Right atrium auricular region (tissue), 2 donors: ENCODE measurements at regions not wholly inside any gene's neighbourhood (a gene's known extent, or its start where the extent isn't known, plus 50 kb on each side); places are given as distances from the start of the nearest gene placed in this dataset.
A peak's percentile ranks its signal among the peaks of the same experiment; 100 is the strongest.
"Not testable (repeated sequence)": the region's sequence is repeated elsewhere in the genome, so short reads cannot be mapped to it uniquely, and the experiment has no call there.

ENCODE experiments used
- DNase-seq: peaks from one replicate; pipeline ENCODE4 v3.0.0-alpha.2; 2019; ENCODE audit warnings: low spot score
- H3K27ac ChIP-seq, 2 donors: fragments of 200-600 bp; sonication (generic); 1 replicate in 1 of 2; 2 replicates in 1 of 2; pipeline ENCODE4 v1.5.1; 2016 to 2019
- H3K27me3 ChIP-seq, 2 donors: fragments of 200-600 bp; sonication (generic); one replicate each; pipeline versions ENCODE4 v1.5.1 to v1.6.0; 2017 to 2019
- H3K36me3 ChIP-seq: fragments of 200-600 bp; sonication (generic); one replicate; pipeline ENCODE4 v1.5.1; 2016
- H3K4me1 ChIP-seq, 2 donors: fragments of 200-600 bp; sonication (generic); one replicate each; pipeline versions ENCODE4 v1.5.1 to v1.6.0; 2017 to 2019
- H3K4me3 ChIP-seq, 2 donors: fragments of 200-600 bp; sonication (generic); 1 replicate in 1 of 2; 2 replicates in 1 of 2; pipeline ENCODE4 v1.5.1; 2017 to 2019; ENCODE audit warnings: mild to moderate bottlenecking in 1 of 2, moderate library complexity in 1 of 2
- H3K9me3 ChIP-seq, 2 donors: fragments of 200-600 bp; sonication (generic); one replicate each; pipeline ENCODE4 v1.5.1; 2019
- TF ChIP-seq, protein P1 (sequence below), 2 donors: fragments of 200-600 bp; sonication (generic); IDR thresholded peaks; one replicate each; pipeline ENCODE4 v1.5.1; 2019; ENCODE audit warnings: antibody characterized with exemption in 2 of 2

DNA sequence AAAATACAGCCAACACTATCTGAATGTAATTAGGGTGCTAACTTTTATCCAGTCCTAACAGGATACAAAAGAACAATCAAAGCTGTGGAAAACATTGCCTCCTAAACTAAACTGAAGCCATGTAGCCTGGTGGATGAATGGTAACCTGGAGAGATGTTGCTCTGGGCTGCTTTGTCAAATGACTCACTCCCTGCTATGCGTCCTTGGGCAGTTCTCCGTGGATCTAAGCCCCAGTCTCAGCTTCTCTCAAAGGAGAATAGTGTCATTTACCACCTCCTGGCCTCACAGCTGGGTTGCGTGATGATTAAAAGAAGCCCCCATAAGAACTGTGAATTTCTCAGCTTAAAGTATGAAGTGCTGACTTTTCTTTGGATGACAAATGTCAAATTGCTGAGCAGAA, 203.7 kb downstream of the ICOS start:
- TF ChIP-seq, protein P1, sequence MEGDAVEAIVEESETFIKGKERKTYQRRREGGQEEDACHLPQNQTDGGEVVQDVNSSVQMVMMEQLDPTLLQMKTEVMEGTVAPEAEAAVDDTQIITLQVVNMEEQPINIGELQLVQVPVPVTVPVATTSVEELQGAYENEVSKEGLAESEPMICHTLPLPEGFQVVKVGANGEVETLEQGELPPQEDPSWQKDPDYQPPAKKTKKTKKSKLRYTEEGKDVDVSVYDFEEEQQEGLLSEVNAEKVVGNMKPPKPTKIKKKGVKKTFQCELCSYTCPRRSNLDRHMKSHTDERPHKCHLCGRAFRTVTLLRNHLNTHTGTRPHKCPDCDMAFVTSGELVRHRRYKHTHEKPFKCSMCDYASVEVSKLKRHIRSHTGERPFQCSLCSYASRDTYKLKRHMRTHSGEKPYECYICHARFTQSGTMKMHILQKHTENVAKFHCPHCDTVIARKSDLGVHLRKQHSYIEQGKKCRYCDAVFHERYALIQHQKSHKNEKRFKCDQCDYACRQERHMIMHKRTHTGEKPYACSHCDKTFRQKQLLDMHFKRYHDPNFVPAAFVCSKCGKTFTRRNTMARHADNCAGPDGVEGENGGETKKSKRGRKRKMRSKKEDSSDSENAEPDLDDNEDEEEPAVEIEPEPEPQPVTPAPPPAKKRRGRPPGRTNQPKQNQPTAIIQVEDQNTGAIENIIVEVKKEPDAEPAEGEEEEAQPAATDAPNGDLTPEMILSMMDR (IDR thresholded peaks at IDR 0.05) = no peak
- H3K36me3 ChIP-seq = no peaks in the 10 kb centered on the region
- no peak overlapping the region for H3K27ac ChIP-seq
- no peaks in the 10 kb centered on the region for H3K27me3 ChIP-seq
- no peaks in the 10 kb centered on the region for H3K9me3 ChIP-seq
- H3K4me3 ChIP-seq = no peak overlapping the region
- H3K4me1 ChIP-seq = no peaks in the 10 kb centered on the region
- no peak for DNase-seq

DNA sequence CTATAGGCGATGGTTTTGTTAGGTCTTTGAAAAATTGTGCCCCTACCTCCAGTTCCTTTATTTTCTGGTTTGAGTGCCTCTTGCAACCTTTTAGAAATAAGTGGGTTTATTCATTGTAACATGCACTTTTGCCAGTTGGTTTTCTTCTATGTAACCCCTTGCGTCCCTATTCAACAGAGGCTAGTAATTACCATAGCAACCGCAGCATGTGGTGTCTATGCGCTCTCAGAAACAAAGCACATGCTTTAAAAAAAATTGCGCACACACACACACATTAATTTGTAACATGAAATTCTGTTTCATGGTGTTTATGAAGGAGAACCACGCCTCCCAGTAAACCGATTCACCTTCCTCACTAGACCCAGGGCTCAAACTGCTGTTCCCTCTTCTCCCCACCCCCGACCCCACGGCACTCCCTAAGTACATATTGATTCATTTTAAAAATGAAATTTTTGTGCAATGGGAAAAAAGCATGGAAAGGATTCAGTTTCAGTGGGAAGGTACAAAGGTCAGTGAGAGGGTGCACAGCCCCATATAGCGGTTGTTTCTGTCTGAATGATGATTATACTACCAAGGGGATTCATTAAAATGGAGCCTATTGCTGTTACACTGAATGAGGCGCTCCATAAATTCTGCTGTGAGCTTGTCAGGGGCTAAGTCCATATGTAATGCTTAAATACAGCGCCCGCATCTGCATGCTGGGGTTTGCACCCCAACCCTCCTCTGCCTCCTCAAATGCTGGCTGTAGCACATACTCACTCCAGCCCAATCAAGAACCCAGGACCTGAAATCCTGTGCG, 206.9 kb downstream of the ICOS start:
- Histone ChIP-seq H3K4me1 (peaks cover 0 to 7% of the 10 kb centered on the region in 2 donors), H3K9me3 (no peaks in the 10 kb centered on the region), H3K27ac (no peak overlapping the region), H3K36me3 (no peaks in the 10 kb centered on the region), H3K27me3 (no peaks in the 10 kb centered on the region), H3K4me3 (no peak overlapping the region)
- DNase-seq = no peak
- TF ChIP-seq, protein P1 (IDR thresholded peaks at IDR 0.05) = no peak

DNA sequence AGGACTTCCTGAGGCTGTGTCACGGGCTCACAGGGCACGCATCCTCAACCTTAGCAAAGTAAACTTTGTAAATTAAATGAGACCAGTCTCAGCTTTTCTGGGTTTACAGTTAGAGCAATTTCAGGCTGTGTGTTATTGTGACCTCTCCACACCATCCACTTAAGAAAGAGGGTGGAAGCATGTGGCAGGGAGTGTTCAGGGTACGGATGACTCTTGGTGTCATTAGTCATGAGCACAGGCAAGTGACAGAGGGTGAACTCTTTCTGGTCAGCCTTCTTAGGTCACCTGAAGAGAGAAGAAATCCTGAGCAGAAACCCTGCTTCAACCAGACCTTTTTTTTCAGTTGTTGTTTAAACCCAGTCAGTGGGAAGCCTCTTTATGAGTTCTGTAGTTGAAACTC, 207.9 kb downstream of the ICOS start:
- H3K27ac ChIP-seq = no peak overlapping the region
- peaks cover 0 to 7% of the 10 kb centered on the region in 2 donors for H3K4me1 ChIP-seq
- DNase-seq = no peak

DNA sequence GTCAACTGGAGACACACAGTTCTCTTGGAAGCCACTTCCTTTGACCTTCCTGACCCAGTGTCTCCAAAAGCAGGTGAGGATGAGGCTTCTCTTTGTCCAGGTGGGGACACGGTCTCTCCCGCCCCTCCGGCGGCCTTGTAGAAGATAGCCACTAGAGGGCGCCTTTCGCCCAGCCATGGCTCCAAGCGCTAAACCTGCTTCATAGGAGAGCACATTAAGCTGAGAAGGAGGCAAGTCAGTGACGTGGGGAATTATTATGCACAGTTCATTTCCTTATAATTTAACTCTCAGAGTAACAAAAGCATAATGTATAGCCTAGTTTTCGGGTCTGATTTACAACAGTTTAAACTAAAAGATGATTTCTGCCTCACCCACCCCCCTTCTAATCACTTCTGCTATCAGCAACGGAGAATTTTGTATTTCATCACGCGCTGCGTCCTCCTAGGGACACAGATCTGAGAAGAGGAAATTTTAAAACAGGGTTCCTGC, 208.7 kb downstream of the ICOS start:
- TF ChIP-seq, protein P1 (IDR thresholded peaks at IDR 0.05) = peak; percentile 91 to 95
- H3K27me3 ChIP-seq = no peaks in the 10 kb centered on the region
- no peaks in the 10 kb centered on the region for H3K9me3 ChIP-seq
- peak overlapping the region; percentile 29 to 46 for H3K4me3 ChIP-seq
- no peaks in the 10 kb centered on the region for H3K36me3 ChIP-seq
- peak overlapping the region in 1 of 2 donors; percentile 31 for H3K27ac ChIP-seq
- peak; percentile 84 for DNase-seq
- H3K4me1 ChIP-seq = peaks cover 0 to 7% of the 10 kb centered on the region in 2 donors

More for the DNA sequence above, 207.9 kb downstream of the ICOS start:
- Histone ChIP-seq H3K27me3 (no peaks in the 10 kb centered on the region), H3K36me3 (no peaks in the 10 kb centered on the region), H3K9me3 (no peaks in the 10 kb centered on the region), H3K4me3 (no peak overlapping the region)
- TF ChIP-seq, protein P1 (IDR thresholded peaks at IDR 0.05) = no peak

DNA sequence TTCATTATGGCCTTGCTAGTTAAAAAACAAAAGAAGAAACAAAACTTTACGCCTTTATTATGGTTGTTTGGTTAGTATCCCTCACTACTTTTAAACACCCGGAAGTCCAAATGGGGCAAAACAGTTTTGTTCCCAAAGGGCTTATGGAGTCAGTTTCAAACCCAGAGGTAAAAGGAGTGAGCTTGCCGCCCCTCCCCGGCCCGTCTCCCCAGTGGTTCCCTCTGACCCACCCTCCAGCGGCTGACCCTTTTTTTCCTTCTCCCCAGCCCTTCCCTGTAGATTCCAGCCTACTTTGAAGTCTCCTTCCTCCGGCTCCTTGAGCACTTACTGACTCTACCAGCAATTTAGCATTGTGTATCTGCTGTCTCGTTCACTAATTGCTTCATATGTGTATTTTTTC, 209.2 kb downstream of the ICOS start:
- Histone ChIP-seq H3K27me3 (no peaks in the 10 kb centered on the region), H3K4me1 (peaks cover 0 to 7% of the 10 kb centered on the region in 2 donors), H3K27ac (peak overlapping the region in 1 of 2 donors; percentile 31), H3K4me3 (peak overlapping the region; percentile 29 to 46), H3K9me3 (no peaks in the 10 kb centered on the region), H3K36me3 (no peaks in the 10 kb centered on the region)
- no peak for DNase-seq
- TF ChIP-seq, protein P1 (IDR thresholded peaks at IDR 0.05) = no peak

DNA sequence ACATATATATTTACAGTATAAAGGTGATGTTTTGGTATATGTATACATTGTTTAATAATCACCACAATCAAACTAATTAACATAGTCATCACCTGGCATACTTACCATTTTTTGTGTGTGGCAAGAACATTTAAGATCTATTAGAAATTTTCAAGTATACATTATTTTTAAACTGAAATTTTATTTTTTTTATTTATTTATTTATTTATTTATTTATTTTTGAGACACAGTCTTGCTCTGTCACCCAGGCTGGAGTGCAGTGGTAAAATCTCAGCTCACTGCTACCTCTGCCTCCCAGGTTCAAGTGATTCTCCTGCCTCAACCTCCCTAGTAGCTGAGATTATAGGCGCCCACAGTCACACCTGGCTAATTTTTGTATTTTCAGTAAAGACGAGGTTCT, 210.5 kb downstream of the ICOS start:
- H3K4me3 ChIP-seq, H3K27ac ChIP-seq, H3K27me3 ChIP-seq: not testable (repeated sequence)

More for the DNA sequence above, 210.5 kb downstream of the ICOS start:
- not testable (repeated sequence) for H3K4me1 ChIP-seq, DNase-seq, H3K36me3 ChIP-seq, H3K9me3 ChIP-seq
